DOHH2 (cell line): ENCODE measurements at regions not wholly inside any gene's neighbourhood (a gene's known extent, or its start where the extent isn't known, plus 50 kb on each side); places are given as distances from the start of the nearest gene placed in this dataset.

Experiments
- H3F3A ChIP-seq: fragments of 200-600 bp; sonication (generic), shearing (Covaris generic); 2 replicates; pipeline ENCODE4 v1.6.0; 2016; ENCODE audit warnings: antibody characterized with exemption, mild to moderate bottlenecking; ENCODE audit not compliant: control insufficient read depth, insufficient read depth
- H3K27ac ChIP-seq: fragments of 200-600 bp; sonication (generic); 2 replicates; pipeline ENCODE4 v1.5.1; 2014; ENCODE audit warnings: low read depth, mild to moderate bottlenecking, low read length, moderate library complexity
- H3K27me3 ChIP-seq: fragments of 200-600 bp; sonication (generic); 2 replicates; pipeline ENCODE4 v1.6.1; 2014; ENCODE audit warnings: mild to moderate bottlenecking, low read length, mixed read lengths; ENCODE audit not compliant: control insufficient read depth
- H3K36me3 ChIP-seq: fragments of 200-600 bp; sonication (generic); 2 replicates; pipeline ENCODE4 v1.6.1; 2014; ENCODE audit warnings: mild to moderate bottlenecking, low read length, moderate library complexity, mixed read lengths; ENCODE audit not compliant: control insufficient read depth
- H3K4me1 ChIP-seq: fragments of 200-600 bp; sonication (generic); 2 replicates; pipeline ENCODE4 v1.6.1; 2014; ENCODE audit warnings: mild to moderate bottlenecking, low read length, mixed read lengths; ENCODE audit not compliant: control insufficient read depth
- H3K4me2 ChIP-seq: fragments of 200-600 bp; sonication (generic); 2 replicates; pipeline ENCODE4 v1.6.0; 2014; ENCODE audit warnings: mild to moderate bottlenecking, low read length, moderate library complexity
- H3K4me3 ChIP-seq: fragments of 200-600 bp; sonication (generic); 2 replicates; pipeline ENCODE4 v1.5.1; 2014; ENCODE audit warnings: mild to moderate bottlenecking, low read length, mixed read lengths
- H3K79me2 ChIP-seq: fragments of 200-600 bp; sonication (generic); 2 replicates; pipeline ENCODE4 v1.6.1; 2014; ENCODE audit warnings: mild to moderate bottlenecking, low read length, mixed read lengths; ENCODE audit not compliant: control insufficient read depth
- H3K9me2 ChIP-seq: fragments of 200-600 bp; sonication (generic); replicated peaks from 2 replicates; pipeline ENCODE4 v1.6.1; 2014; ENCODE audit warnings: mild to moderate bottlenecking, low read length, mixed read lengths; ENCODE audit not compliant: control insufficient read depth
- H3K9me3 ChIP-seq: fragments of 200-600 bp; sonication (generic); 2 replicates; pipeline ENCODE4 v1.6.1; 2014; ENCODE audit warnings: antibody characterized with exemption, low read length, mixed read lengths; ENCODE audit not compliant: control insufficient read depth, insufficient read depth
- H4K20me1 ChIP-seq: fragments of 200-600 bp; sonication (generic); 2 replicates; pipeline ENCODE4 v1.6.0; 2014; ENCODE audit warnings: low read depth, mild to moderate bottlenecking, antibody characterized with exemption, low read length, moderate library complexity; ENCODE audit not compliant: control insufficient read depth, insufficient read depth
- CTCF ChIP-seq: fragments of 200-600 bp; sonication (generic); IDR thresholded peaks from one replicate; pipeline ENCODE4 v1.5.1; 2014; ENCODE audit warnings: antibody characterized with exemption, mild to moderate bottlenecking, low read depth, low read length; ENCODE audit not compliant: poor library complexity, severe bottlenecking
- EZH2phosphoT487 ChIP-seq: fragments of 200-600 bp; sonication (generic); IDR thresholded peaks from 2 replicates; pipeline ENCODE4 v1.6.1; 2017; ENCODE audit warnings: borderline replicate concordance, mild to moderate bottlenecking, antibody characterized with exemption, low read length, moderate library complexity, mixed read lengths

- no peaks in the 10 kb centered on the region for H3K27me3 ChIP-seq
- H3K9me3 ChIP-seq = no peaks in the 10 kb centered on the region
- no peaks in the 10 kb centered on the region for H3K4me1 ChIP-seq
- no peak for TF ChIP-seq CTCF
- H3K4me3 ChIP-seq = no peak overlapping the region
- H3K27ac ChIP-seq = no peak overlapping the region
- H3K4me2 ChIP-seq = no peak overlapping the region
- no peaks in the 10 kb centered on the region for H4K20me1 ChIP-seq
- H3K36me3 ChIP-seq = no peaks in the 10 kb centered on the region
- no peaks in the 10 kb centered on the region for H3K9me2 ChIP-seq
- no peaks in the 10 kb centered on the region for H3K79me2 ChIP-seq
- H3F3A ChIP-seq = no peaks in the 10 kb centered on the region
Measured at GRCh38 chr6:140828856-140829255, 1303.9 kb upstream of the GJE1 start.

- TF ChIP-seq CTCF = no peak
- TF ChIP-seq EZH2phosphoT487 = no peak
- Histone ChIP-seq H3K9me3 (no peaks in the 10 kb centered on the region), H3K4me3 (no peak overlapping the region), H3F3A (no peaks in the 10 kb centered on the region), H3K9me2 (no peaks in the 10 kb centered on the region), H3K4me1 (no peaks in the 10 kb centered on the region), H3K27me3 (no peaks in the 10 kb centered on the region), H4K20me1 (no peaks in the 10 kb centered on the region), H3K79me2 (no peaks in the 10 kb centered on the region), H3K4me2 (no peak overlapping the region), H3K27ac (no peak overlapping the region), H3K36me3 (no peaks in the 10 kb centered on the region)
Measured at GRCh38 chr6:140827593-140827992, 1305.1 kb upstream of the GJE1 start.

- H3F3A ChIP-seq = no peaks in the 10 kb centered on the region
- no peaks in the 10 kb centered on the region for H3K9me3 ChIP-seq
- no peak overlapping the region for H3K4me2 ChIP-seq
- H3K27me3 ChIP-seq = no peaks in the 10 kb centered on the region
- H4K20me1 ChIP-seq = no peaks in the 10 kb centered on the region
- no peaks in the 10 kb centered on the region for H3K79me2 ChIP-seq
- H3K27ac ChIP-seq = no peak overlapping the region
- H3K4me1 ChIP-seq = no peaks in the 10 kb centered on the region
- H3K4me3 ChIP-seq = no peak overlapping the region
- TF ChIP-seq EZH2phosphoT487 (no peak), CTCF (no peak)
- H3K9me2 ChIP-seq = no peaks in the 10 kb centered on the region
- H3K36me3 ChIP-seq = no peaks in the 10 kb centered on the region
Measured at GRCh38 chr6:140825731-140826130, 1307.0 kb upstream of the GJE1 start.

- Histone ChIP-seq H3F3A (no peaks in the 10 kb centered on the region), H4K20me1 (no peaks in the 10 kb centered on the region), H3K4me1 (no peaks in the 10 kb centered on the region), H3K27me3 (no peaks in the 10 kb centered on the region), H3K79me2 (no peaks in the 10 kb centered on the region), H3K4me3 (no peak overlapping the region), H3K36me3 (no peaks in the 10 kb centered on the region), H3K9me2 (no peaks in the 10 kb centered on the region), H3K27ac (no peak overlapping the region), H3K4me2 (no peak overlapping the region), H3K9me3 (no peaks in the 10 kb centered on the region)
- TF ChIP-seq CTCF (no peak), EZH2phosphoT487 (no peak)
Measured at GRCh38 chr6:140824595-140824994, 1308.1 kb upstream of the GJE1 start.
